Calu3 (cell line): ENCODE measurements at regions not wholly inside any gene's neighbourhood (a gene's known extent, or its start where the extent isn't known, plus 50 kb on each side); places are given as distances from the start of the nearest gene placed in this dataset.

Experiments used
- BruUV-seq: library from RNA; stranded (reverse); fragments of 400-500 nt; replicated peaks from 2 replicates; lab custom pipeline; 2021; lab: Mats Ljungman, UMichigan
- CTCF ChIA-PET: fragments of 300-600 bp; sonication (Branson Sonifier 250); formaldehyde crosslinking; loops from one replicate; lab custom pipeline; 2022; ENCODE audit warnings: antibody characterized with exemption; lab: Charles Lee
- DNase-seq: peaks from one replicate; pipeline ENCODE4 v3.0.0; 2022
- H3K27ac Mint-ChIP-seq: one replicate; pipeline ENCODE4 v1.8.0; 2022; ENCODE audit warnings: mixed read lengths; ENCODE audit not compliant: unreplicated experiment
- H3K27me3 Mint-ChIP-seq: one replicate; pipeline ENCODE4 v1.8.0; 2022; ENCODE audit warnings: mixed read lengths; ENCODE audit not compliant: unreplicated experiment
- H3K36me3 Mint-ChIP-seq: one replicate; pipeline ENCODE4 v1.8.0; 2022; ENCODE audit warnings: mild to moderate bottlenecking, moderate library complexity, mixed read lengths; ENCODE audit not compliant: insufficient read depth, unreplicated experiment
- H3K4me1 Mint-ChIP-seq: one replicate; pipeline ENCODE4 v1.8.0; 2022; ENCODE audit warnings: mild to moderate bottlenecking, low read depth, mixed read lengths; ENCODE audit not compliant: unreplicated experiment
- H3K4me3 Mint-ChIP-seq: one replicate; pipeline ENCODE4 v1.8.0; 2022; ENCODE audit warnings: mild to moderate bottlenecking, low read depth, moderate library complexity, mixed read lengths; ENCODE audit not compliant: unreplicated experiment
- H3K9me3 Mint-ChIP-seq: one replicate; pipeline ENCODE4 v1.8.0; 2022; ENCODE audit warnings: low read depth, mixed read lengths; ENCODE audit not compliant: unreplicated experiment
- CTCF ChIP-seq: fragments of 200-600 bp; IDR thresholded peaks from one replicate; pipeline ENCODE4 v1.8.0; 2022; ENCODE audit warnings: antibody characterized with exemption; ENCODE audit not compliant: unreplicated experiment
- intact Hi-C: fragments of 100-400 bp; cut with micrococcal nuclease; formaldehyde crosslinking; loops from one replicate; pipeline ENCODE4 v1.10.0; 2022; ENCODE audit not compliant: unreplicated experiment

GRCh38 chr7:142557971-142558582 is 191.2 kb upstream of the PRSS1 start:
- no peak overlapping the region for H3K27ac Mint-ChIP-seq
- no peak overlapping the region for H3K4me3 Mint-ChIP-seq
- peak; percentile 52 for DNase-seq
- no peaks in the 10 kb centered on the region for H3K9me3 Mint-ChIP-seq
- H3K36me3 Mint-ChIP-seq: no peaks in the 10 kb centered on the region
- peak; percentile 49 for TF ChIP-seq CTCF
- peaks cover 53% of the 10 kb centered on the region for H3K4me1 Mint-ChIP-seq
- intact Hi-C loops: loop anchor here (2.0 kb wide), 1 partner anchor 29 kb away; no protein-coding TSS in a partner anchor
- BruUV-seq: no TSS peak
- CTCF ChIA-PET: interaction anchor here (0.5 to 1.3 kb wide), 8 partner anchors 18 to 225 kb away, joined by 3 to 22 read pairs (median 4); no protein-coding TSS in a partner anchor
- no peaks in the 10 kb centered on the region for H3K27me3 Mint-ChIP-seq

GRCh38 chr7:142556740-142557139 is 192.5 kb upstream of the PRSS1 start:
- no peak overlapping the region for H3K27ac Mint-ChIP-seq
- no peaks in the 10 kb centered on the region for H3K36me3 Mint-ChIP-seq
- H3K4me1 Mint-ChIP-seq: peaks cover 46% of the 10 kb centered on the region
- no peak for TF ChIP-seq CTCF
- H3K4me3 Mint-ChIP-seq: no peak overlapping the region
- no TSS peak for BruUV-seq
- CTCF ChIA-PET: interaction anchor here (0.5 to 1.0 kb wide), 4 partner anchors 10 to 31 kb away, joined by 3 to 6 read pairs (median 3); no protein-coding TSS in a partner anchor
- no peaks in the 10 kb centered on the region for H3K9me3 Mint-ChIP-seq
- DNase-seq: peak; percentile 74
- no peaks in the 10 kb centered on the region for H3K27me3 Mint-ChIP-seq
- intact Hi-C loops: loop anchor here (2.0 kb wide), 1 partner anchor 30 kb away; no protein-coding TSS in a partner anchor

GRCh38 chr7:142554560-142555532 is 194.4 kb upstream of the PRSS1 start:
- Mint-ChIP-seq H3K36me3 (no peaks in the 10 kb centered on the region), H3K4me3 (no peak overlapping the region), H3K4me1 (peaks cover 46% of the 10 kb centered on the region), H3K27ac (peak overlapping the region; percentile 44), H3K9me3 (no peaks in the 10 kb centered on the region), H3K27me3 (no peaks in the 10 kb centered on the region)
- intact Hi-C loops: no loop called here
- DNase-seq: peak; percentile 8
- no TSS peak for BruUV-seq
- TF ChIP-seq CTCF: no peak
- CTCF ChIA-PET: interaction anchor here (1.0 to 2.2 kb wide), 4 partner anchors 19 to 47 kb away, joined by 3 to 7 read pairs (median 5); no protein-coding TSS in a partner anchor

GRCh38 chr7:142553216-142553615 is 196.1 kb upstream of the PRSS1 start:
- Mint-ChIP-seq H3K27me3 (no peaks in the 10 kb centered on the region), H3K27ac (no peak overlapping the region), H3K36me3 (no peaks in the 10 kb centered on the region), H3K4me1 (peaks cover 45% of the 10 kb centered on the region), H3K9me3 (no peaks in the 10 kb centered on the region), H3K4me3 (no peak overlapping the region)
- CTCF ChIA-PET: no interaction called here
- DNase-seq: no peak
- TF ChIP-seq CTCF: no peak
- BruUV-seq: no TSS peak
- intact Hi-C loops: no loop called here
